GM20431 (cell line): ENCODE measurements at regions not wholly inside any gene's neighbourhood (a gene's known extent, or its start where the extent isn't known, plus 50 kb on each side); places are given as distances from the start of the nearest gene placed in this dataset.

Experiments
- in situ Hi-C: fragments of 300-500 bp; cut with MseI, MboI; formaldehyde crosslinking; loops from one replicate; pipeline ENCODE4 v1.15.0; 2020; ENCODE audit warnings: low sequenced_read_pairs; ENCODE audit not compliant: unreplicated experiment

GRCh38 chr12:92035477-92035876, 110.2 kb downstream of the BTG1 start:
- in situ Hi-C loops = no loop called here

- in situ Hi-C loops = no loop called here
Observed at GRCh38 chr12:92034858-92035401, 110.7 kb downstream of the BTG1 start.

GRCh38 chr12:92034083-92034482, 111.6 kb downstream of the BTG1 start:
- in situ Hi-C loops = no loop called here

GRCh38 chr12:92032965-92033364, 112.7 kb downstream of the BTG1 start:
- in situ Hi-C loops = no loop called here

GRCh38 chr12:92032101-92032500, 113.5 kb downstream of the BTG1 start:
- in situ Hi-C loops = no loop called here

- in situ Hi-C loops = no loop called here
Observed at GRCh38 chr12:92030618-92031017, 115.0 kb downstream of the BTG1 start.

- in situ Hi-C loops = no loop called here
Observed at GRCh38 chr12:92029902-92030586, 115.6 kb downstream of the BTG1 start.

- in situ Hi-C loops = no loop called here
Observed at GRCh38 chr12:92029136-92029535, 116.5 kb downstream of the BTG1 start.

- in situ Hi-C loops = no loop called here
Observed at GRCh38 chr12:92028441-92028709, 117.3 kb downstream of the BTG1 start.

- in situ Hi-C loops = no loop called here
Observed at GRCh38 chr12:92027701-92028440, 117.8 kb downstream of the BTG1 start.

GRCh38 chr12:92027243-92027642, 118.4 kb downstream of the BTG1 start:
- in situ Hi-C loops = no loop called here

GRCh38 chr12:92025462-92026207, 120.0 kb downstream of the BTG1 start:
- in situ Hi-C loops = no loop called here

GRCh38 chr12:92022093-92022492, 123.6 kb downstream of the BTG1 start:
- in situ Hi-C loops = no loop called here

- in situ Hi-C loops = no loop called here
Observed at GRCh38 chr12:92021666-92022035, 124.0 kb downstream of the BTG1 start.

GRCh38 chr12:92020983-92021665, 124.5 kb downstream of the BTG1 start:
- in situ Hi-C loops = no loop called here

- in situ Hi-C loops = no loop called here
Observed at GRCh38 chr12:92019491-92020277, 126.0 kb downstream of the BTG1 start.

- in situ Hi-C loops = no loop called here
Observed at GRCh38 chr12:92012691-92013090, 133.0 kb downstream of the BTG1 start.

GRCh38 chr12:92010853-92011701, 134.6 kb downstream of the BTG1 start:
- in situ Hi-C loops = no loop called here

- in situ Hi-C loops = no loop called here
Observed at GRCh38 chr12:92010368-92010767, 135.3 kb downstream of the BTG1 start.
